Femur (tissue), 1 donor: ENCODE measurements at regions not wholly inside any gene's neighbourhood (a gene's known extent, or its start where the extent isn't known, plus 50 kb on each side); places are given as distances from the start of the nearest gene placed in this dataset.
A peak's percentile ranks its signal among the peaks of the same experiment; 100 is the strongest.

Source experiments
- DNase-seq: peaks from one replicate; pipeline ENCODE4 v3.0.0-alpha.2; 2017

DNA sequence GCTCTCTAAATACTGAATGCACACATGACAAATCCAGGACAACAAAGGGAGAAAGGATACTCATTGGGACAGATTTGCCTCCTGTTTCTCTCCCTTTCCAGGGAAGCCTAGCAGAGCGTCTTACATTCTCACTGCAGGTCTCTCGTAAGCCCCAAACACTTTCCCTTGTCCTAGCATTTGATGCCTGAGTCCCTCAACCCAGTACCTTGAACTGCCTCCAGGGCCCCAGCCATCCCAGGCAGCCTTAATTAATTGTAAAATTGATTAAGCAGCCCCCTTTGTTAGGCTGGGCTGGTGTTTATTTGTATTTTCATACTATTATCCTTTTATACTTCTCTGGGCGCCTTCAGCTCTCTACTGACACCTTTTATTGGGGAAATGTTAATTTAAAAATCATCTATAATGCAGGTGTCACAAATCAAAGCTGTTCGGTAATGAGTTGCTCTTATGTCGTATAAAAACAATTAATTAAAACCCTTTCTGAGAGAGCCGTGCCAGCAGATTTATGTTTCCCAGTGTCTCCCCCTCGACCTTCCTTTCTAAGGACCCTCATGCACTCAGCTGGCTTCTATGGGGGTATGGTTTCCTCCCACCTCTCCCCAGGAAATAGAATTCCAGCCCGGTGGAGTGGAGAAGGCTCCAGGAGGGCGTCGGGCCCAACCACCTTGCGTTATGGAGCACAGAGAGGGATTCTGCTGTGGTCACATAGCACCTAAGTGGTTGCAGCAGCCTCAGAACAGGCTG, 243.8 kb downstream of the RPS24 start:
- no peak for DNase-seq

DNA sequence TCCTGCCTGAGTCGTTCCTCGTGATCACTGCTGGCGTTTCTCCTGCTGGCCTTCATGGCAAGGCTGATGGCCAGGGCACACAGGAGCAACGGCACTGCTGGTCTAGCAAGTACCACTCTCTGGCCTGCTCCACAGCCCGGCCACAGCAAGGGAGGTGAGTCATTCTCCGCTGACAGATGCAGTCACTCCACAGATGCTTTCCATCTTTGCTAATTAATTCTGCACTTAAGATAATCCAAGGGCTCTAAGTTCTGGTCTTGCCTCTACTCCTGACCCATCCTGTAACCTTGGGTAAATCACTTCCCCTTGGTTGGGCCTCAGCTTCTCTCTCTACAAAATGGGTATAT, 244.4 kb downstream of the RPS24 start:
- DNase-seq, result no peak

DNA sequence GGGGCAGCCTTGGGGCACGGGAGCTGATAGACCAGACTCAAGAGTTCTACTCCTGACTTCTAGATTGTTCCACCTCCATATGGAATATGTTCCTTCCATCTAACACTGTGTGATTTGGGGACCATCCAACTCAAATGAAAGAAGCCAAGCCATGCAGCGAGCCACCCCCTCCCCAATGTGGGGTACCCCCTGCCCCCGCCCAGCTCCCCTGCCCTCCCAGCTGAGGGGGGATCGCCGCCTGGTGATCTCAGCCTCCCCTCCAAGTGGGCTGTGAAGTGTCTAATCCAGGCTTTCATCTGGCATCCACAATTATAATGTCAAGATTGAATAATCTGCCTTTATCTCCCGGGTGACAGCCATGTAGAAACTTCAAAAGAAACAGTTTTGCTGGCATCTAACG, 246.1 kb downstream of the RPS24 start:
- no peak for DNase-seq

DNA sequence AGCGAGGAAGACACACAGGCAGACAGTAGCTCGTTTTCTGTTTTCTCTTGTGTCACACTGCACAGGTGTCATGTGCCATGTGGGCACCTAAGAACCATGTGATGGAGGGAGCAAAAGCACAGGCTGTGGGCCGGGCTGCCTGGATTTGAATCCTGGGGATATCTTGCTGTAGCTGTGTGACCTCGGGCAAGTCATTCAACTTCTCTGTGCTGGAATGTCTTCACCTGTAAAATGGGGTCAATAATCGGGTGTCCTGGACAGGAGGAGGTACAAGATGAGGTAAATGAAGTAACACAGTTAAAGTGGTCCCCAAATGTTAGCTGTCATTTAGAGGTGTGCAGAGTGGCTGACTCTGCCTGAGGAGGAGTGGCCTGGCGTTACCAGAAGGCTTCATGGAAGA, 246.9 kb downstream of the RPS24 start:
- no peak for DNase-seq

DNA sequence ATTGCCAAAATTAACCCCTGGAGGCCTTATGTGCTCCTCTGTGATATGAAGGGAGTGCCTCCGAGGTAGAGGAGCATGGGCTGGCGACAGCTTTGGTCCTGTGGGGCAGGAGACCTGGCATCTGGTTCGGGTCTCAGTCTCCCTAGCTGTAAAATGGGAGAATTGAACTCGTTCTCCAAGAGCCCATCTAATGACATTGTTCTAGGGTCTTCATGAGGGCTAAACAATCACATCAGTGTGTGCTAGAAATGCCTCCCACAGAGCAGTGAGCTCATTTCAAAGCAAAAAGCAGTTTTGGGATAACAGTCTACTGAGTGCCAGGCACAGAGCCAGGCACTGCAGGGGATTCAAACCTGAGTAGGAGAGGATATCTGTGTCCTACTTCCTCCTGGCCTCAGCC, 248.0 kb downstream of the RPS24 start:
- no peak for DNase-seq

DNA sequence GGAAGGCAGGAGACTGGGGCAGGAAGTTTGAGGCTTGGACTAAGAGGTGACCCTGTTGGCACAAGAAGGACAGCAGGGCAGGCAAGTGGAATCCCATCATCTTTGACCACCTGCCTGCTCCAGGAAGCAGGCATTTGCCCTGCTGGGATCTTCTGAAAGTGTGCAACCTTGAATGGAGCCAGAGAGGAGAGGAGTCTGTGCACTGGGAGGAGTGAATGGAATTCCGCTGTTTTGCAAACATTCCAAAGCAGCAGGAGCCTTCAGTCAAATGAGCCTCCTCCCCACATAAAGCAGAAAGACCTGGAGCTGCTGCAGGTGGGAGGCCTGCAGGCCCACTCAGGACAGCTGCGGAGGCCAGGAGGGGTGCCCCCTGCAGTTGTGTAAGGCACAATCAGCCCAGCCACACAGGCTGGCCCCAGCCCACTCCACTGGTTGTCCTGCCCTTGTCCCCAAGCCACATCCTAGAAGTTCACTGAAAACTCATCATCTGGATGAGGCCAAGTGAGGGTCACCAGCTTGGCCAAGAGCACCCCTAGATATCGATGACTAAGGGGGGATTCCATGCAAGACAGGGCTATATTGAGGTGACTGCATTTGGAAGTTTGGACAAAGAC, 249.5 kb downstream of the RPS24 start:
- no peak for DNase-seq

DNA sequence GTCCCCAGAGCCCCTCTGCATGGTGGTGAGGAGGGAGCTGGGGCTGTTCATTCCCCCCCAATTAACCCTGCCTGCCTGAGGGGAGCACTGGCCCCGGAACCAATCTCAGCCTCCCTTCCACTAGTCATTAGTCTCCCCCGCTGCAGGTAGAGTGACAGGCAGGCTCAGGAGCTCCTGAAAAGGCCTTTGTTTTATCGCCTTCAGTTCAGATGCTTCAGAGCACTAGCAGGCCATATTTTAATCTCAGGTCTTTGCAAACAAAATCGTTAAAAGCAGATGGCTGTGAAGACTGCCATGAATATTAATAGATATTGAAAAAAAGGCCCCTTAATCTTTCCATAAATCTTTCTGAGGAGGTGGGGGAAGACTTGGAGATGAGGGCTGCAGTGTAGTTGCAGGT, 250.7 kb downstream of the RPS24 start:
- DNase-seq, result no peak

DNA sequence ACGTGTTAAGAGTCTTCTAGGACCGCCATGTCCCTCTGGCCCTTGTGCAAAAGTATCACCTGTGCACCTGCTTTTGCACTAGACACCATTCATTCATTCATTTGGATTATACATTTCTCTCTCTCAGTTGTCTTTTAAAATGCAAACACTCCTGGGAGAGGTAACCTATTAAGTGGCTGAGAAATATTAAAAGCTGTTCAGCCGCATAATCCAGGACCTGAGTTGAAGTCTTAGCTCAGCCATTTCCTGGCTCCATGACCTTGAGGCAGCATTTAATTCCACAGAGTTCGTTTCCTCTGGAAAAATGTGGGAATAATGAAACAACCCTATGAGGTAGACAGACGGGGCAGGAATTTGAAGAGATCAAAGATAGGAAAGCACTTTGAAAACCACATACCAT, 251.6 kb downstream of the RPS24 start:
- no peak for DNase-seq

DNA sequence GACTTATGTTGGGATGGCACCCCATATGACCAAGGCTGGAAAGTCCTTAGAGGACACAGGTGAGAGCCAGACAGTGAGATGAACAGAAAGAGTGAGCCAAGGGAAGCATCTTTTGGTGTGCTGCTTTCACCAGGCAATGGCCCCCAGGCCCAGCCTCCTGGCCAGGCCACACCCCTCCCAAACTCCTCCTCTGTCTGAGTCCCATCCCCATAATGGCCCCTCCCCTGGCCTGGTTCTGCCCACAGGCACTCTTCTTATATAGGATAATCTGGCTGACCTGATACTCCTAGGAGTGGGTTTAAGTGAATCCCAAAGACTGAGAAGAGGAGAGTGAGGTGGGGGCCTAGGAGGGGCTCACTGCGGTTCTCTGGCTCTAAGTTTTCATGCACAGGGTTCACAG, 252.5 kb downstream of the RPS24 start:
- no peak for DNase-seq

DNA sequence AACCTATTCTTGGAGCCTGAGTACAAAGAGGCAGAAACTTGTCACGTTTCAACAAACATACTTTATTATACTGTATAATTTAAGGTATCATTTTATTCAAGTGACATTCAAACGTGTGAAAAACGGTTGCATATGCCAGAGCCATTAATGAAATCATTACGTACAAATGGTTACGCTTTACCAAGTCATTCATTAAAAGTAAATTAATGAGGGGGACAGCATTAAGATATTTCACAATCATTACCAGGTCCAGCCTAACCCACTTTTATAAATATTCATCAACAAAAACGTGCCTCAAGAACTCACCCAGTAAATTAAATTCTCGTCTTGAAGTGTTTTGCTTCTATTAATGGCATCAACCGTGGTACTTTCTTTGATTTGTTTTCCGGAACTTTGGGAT, 253.0 kb downstream of the RPS24 start:
- DNase-seq, result no peak

DNA sequence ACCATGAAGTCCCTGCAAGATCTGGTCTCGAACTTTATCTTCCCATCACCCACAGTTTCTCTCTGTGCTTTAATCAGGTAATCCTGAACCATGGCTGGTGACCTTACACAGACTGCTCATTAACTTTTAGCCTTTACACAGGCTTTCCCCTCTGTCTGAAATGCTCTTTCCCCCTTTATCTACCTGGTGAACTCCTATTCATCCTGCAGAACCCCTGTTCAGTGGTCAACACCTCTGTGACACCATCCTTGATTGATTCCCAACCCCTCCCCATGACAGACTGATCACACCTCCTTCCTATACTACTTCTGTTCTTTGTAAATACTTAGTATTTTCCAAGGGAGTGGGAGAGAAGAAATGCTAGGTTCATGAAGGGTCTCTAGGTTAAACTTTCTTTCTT, 254.0 kb downstream of the RPS24 start:
- no peak for DNase-seq

DNA sequence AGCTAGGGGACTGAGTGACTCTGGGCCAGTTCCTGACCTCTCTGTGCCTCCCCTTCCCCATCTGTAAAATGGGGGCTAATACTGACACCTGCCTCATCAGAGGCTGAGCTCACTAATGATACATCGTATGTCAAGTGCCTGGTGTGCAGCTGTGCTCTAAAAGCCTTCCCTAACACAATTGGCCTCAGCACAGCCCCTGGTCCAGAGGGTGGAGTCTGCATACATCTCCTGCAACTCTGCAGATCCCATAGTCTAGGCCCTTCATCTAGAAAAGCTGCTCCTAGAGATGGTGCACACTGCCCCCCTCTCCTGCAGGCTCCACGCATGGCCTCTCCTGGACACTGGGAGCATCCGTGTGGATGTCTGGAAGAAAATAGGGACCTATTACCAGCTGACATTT, 255.0 kb downstream of the RPS24 start:
- DNase-seq, result no peak

DNA sequence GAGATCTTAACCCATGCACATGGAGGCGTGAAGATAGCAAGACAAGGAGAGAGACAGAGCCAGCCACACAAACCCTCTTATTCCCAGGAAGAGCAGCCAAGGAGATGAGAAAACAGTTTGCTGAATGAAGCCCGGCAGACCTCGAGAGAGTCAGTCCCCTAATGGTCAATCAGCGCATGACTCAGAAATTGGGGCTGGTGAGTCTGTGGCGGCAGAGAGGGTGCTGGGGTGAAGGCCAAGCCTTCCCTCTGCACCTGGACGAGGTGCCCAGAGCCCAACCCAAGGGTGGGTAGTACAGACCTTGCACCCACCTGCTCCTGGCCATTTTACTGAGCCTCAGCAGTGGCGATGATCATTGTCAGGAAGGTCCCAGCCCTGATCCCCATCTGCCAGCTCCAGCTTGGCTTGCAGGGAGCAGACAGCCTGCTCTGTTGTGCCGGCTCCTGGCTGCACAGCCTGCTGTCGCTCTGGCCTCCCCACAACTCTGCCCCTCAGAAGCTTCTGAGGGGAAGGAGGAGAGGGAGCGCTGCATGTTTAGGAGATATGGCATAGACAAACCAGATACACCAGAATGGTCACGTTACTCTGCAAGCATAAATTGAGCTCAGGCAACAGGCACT, 256.6 kb downstream of the RPS24 start:
- DNase-seq, result no peak

DNA sequence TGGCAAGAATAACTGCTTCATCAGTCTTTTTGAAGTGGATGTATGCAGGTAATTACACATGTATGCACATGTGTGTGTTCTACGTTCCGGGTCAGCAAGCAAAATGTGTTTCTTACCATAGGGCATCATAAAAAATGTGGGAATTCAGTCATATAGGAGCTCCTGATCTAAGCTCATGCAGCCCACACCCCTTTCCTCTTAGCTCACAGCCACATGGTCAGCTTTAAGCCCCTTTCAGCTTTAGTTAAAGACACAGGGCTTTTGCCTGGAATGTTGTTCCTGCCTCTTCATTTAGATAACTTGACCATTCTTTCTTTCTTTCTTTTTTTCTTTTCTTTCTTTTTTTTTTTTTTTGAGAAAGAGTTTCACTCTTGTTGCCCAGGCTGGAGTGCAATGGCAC, 258.1 kb downstream of the RPS24 start:
- DNase-seq, result no peak

DNA sequence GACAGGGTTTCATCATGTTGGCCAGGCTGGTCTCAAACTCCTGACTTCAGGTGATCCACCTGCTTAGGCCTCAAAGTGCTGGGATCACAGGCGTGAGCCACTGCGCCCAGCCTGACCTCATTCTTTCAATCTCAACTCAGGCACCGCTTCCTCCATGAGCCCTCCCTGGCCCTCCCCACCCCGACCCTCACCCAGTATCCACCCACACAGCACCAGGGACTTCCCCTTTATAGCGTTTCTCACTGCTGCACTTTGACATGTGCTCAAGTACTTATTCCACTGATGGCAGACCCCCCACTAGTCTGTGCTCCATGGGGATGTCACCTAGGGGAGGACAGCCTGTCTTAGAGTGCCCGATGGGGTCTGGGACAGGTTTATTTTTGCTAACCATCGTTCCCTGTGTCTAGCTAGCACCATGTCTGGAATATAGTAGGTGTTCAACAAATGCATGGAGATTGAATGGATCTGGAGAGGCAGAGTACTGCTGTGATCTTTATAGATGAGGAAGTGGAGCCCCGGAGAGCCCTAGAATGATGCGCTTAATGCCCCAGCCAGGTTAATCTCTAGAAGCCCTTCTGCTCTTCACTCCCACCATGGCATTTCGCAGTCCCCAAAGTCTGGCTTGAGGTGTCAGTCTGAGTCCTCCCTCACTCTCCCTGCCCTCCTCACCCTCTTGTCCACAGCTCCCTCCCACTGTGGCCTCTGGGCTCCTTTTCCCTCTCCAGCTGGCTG, 258.8 kb downstream of the RPS24 start:
- no peak for DNase-seq

DNA sequence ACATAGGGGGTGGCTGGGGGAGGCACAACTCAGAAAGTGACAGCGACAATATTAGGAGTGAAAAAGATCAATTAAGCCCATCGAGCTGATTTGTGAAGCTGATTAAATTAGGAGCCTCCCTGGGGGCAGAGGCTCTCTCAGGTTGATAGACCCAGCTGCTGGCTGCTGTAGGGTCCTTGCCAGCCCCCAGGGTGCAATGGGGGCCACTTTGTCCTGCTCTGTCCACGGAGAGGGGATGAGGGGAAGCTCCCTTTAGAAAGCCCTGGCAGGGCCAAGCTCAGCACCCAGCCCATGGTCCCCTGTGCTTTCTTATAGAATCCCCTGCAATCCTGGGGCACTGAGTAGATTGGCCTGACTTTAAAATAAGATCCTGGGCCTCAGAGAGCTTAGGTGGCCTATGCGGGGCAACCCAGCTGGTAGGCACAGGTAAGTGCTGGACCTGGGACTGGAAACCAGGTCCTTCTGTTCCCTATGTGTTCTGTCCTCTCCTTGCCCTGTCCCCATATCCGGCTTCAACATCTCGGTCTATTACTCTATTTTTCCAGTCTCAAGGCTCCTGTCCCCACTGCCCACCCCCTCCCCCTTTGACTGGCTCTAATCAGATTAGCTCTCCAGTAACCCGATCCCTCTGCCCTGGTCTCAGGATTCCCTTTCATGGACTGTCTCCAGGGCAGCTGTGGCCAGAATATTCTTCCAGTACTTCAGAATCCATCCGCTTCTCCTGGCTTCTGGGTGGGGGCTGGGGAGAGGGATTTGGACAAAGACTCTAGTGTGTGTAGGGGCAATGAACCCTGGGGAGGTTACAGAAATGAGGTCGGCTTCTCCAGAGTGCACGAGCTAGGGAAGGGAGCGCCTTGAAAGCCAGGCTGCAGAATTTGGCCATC, 259.6 kb downstream of the RPS24 start:
- DNase-seq, result peak; percentile 65

DNA sequence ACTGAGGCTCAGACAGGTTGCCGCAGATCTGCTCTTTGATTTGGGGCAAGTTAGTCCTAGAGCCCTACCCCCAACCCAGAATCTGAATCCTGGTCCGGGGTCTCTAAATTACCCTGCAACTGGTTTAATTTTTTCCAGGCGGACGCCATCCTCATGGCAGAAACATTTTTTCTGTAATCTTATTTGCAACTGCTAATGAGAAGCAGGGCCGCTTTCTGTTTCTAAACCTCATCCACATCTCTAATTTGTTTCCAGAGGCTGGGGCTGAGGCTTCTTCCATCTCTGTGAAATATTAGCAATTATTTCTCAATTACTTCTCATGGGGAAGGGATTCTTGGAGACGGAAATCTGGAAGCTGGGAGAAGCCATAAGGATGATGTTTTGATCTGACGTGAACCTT, 261.6 kb downstream of the RPS24 start:
- no peak for DNase-seq

DNA sequence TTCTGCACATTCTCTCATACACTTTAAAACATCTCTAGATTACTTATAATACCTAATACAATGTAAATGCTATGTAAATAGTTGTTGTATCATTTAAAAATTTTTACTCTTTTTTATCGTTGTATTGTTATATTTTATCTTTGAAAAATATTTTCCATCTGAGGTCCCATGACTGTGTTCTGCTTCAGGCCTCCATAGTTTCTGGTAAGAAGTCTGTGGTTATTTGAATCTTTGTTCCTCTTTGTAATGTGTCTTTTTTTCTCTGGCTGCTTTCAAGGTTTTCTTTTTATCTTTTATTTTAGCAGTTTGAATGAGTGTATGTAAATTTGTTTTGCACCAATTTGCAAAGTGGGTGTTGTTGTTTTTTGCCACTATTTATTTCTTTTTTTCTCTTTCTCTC, 263.1 kb downstream of the RPS24 start:
- no peak for DNase-seq

DNA sequence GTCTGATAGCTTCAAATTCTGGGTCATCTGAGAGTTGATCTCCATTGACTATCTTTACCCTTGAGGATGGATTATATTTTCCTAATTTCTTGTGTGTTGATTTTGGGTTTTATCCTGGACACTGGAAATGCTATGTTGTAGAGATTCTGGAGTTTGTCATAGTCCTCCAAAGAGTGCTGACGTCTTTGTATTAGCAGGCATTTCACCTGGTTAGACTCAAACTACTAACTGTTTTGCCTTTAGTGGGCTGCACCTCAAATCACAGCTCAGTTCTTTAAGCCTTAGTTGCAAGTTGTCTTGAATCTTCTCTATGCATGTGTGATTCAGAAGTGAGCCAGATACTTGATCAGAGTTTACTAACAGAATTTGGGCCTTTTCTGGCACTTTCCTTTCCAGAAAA, 264.3 kb downstream of the RPS24 start:
- no peak for DNase-seq

DNA sequence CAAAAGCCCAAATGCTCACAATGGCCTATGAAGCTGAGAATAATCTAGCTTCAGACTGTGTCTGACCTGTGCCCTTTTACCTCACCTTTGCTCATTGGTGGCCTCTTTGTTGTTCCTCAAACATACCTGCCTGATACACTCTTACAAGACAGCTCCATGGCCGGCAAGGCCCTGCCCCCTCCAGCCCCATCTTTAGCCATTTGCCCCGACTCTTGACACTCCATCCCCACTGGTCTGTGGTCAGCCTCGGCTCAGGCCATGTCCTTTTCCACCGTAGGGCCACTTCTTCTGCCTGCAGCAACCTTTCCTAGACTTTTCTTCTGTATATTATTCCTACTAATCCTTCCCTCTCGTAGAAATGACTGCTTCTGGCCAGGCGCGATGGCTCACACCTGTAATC, 265.2 kb downstream of the RPS24 start:
- DNase-seq, result peak; percentile 1

DNA sequence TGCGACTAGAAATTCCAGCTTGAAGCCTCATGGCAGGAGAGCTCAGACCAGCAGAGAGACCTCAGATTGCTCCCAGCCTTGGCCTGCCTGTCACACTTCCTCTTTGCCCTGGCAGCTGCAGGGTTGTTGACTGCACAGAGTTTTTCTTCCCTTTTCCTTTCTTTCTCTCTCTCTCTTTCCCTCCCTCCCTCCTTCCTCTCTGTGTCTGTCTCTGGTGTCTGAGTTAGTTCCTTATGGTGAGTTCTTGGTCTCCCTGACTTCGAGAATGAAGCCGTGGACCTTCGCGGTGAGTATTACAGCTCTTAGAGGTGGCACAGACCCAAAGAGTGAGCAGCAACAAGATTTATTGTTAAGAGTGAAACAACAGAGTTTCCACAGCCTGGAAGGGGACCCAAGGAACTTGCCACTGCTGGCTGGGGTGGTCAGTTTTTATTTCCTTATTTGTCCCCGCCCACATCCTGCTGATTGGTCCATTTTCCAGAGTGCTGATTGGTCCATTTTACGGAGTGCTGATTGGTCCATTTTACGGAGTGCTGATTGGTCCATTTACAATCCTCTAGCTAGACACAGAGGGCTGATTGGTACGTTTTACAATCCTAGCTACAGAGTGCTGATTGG, 266.3 kb downstream of the RPS24 start:
- DNase-seq, result peak; percentile 41

DNA sequence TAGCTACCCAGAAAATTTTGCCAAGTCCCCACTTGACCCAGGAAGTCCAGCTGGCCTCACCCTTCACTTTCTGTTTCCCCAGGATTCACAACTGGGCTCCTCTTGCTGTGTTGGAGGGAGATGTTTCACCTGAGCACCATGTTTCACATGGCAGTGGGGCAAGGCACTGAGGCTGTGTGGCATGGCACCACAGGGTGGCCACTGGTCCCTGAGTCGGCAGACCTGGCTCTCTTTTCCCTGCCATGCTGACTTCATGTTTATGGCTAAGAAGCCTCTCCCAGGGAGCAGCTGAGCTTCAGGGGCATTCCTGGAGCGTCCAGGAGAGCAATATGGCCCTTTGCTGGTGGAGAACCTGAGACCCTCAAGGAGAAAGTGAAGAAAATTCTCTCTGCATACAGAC, 266.9 kb downstream of the RPS24 start:
- no peak for DNase-seq

DNA sequence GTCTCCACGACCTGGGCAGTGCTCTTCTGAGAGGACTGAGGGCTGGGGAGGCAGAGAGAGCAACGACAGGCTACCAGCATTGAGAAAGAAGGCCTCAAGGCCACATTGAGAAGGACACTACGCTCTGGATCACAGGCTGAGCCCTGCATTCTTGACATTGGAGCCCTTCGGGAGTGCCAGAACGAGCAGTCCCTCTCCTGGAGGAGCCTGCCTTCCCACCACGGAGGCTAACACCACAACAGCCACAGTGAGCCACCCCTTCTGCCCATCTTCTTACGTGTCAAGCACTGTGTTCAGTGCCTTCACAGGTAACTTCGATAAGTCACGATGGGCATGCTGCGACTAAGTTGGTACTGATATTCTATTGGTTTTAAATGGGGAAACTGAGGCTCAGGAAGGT, 267.8 kb downstream of the RPS24 start:
- no peak for DNase-seq
